IPS-18c (cell line): ENCODE measurements at regions not wholly inside any gene's neighbourhood (a gene's known extent, or its start where the extent isn't known, plus 50 kb on each side); places are given as distances from the start of the nearest gene placed in this dataset.

Source experiments
- H3K4me3 ChIP-seq: 2 replicates; pipeline ENCODE4 v1.7.0; 2013; ENCODE audit warnings: low read depth, mild to moderate bottlenecking, low read length, moderate library complexity; ENCODE audit not compliant: insufficient read depth
- H3K9me3 ChIP-seq: one replicate; pipeline ENCODE4 v1.6.1; 2013; ENCODE audit warnings: mild to moderate bottlenecking, low read length, moderate library complexity; ENCODE audit not compliant: control insufficient read depth, insufficient read depth

DNA sequence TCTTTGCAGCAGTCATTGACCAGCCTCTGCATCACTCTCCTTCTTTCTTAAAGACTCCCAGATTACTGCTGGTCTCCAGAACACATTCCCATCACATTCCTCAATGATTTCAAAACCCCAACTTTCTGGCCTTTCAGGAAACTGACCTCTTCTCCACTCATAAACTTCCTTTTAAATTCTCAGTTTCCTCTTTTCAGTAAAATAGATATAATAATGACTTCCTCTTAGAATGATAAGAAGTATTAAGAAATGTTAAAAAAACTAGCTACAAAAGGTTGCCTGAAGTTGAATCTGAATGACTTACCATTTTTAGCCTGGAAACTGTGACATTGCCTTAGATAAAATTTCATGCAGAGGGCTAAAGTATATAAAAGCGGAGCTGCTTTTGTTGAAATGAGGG lies 239.3 kb downstream of the OGFRL1 start:
- Histone ChIP-seq H3K9me3 (no peaks in the 10 kb centered on the region), H3K4me3 (no peak overlapping the region)

DNA sequence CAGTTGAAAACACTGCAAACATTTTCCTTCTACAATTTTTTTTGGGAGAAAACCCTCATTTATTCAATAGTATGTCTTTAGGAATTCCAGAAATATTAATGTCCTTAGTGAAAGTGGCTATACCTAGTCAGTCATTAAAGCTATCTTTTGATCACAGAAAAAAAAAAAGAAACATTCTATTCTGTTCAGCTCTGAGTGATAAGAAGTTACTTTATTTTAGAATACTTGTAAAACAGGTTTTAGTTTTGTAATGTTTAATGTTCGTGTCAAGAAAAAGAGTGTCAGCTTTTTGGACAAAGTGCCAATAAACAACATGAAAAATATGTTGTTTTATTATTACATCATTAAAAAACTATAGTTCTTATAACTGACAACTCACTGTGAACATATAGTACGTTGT lies 240.4 kb downstream of the OGFRL1 start:
- Histone ChIP-seq H3K4me3 (no peak overlapping the region), H3K9me3 (no peaks in the 10 kb centered on the region)

DNA sequence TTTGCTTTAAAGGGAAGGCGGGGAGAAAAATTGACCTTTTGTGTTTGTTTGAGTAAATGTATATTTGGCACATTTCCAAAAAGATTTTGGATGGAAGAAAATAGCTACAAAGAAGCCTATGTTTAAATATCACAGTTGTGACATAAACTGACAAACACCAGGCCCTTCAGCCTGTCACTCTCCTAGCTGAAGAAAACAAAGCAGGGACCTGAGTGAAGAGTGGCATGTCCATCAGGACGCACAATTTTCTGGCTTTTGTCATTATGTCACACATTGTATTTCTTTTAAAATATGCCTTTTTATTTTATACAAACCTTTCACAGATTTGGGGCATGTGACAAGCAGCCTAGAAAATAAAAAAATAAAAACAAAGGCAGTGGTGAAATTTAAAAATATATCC lies 241.2 kb downstream of the OGFRL1 start:
- no peaks in the 10 kb centered on the region for H3K9me3 ChIP-seq
- no peak overlapping the region for H3K4me3 ChIP-seq

DNA sequence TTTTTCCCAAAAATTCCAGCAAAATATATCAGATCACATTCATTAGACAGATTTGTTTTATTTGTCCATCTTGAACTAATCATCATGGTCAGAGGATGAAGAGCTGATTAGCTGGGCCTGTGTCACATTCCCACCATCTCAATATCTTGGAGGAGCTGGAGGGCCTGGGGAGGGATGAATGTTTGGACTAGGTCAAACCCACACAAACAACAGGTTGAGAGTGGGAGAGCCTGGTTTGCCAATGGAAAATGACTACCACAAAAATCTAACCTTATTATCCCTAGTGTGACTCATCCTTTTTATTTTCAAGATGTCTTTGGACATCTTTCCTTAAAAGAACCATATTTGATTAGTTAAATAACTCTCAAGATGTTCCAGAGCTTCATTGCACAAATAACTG lies 242.4 kb downstream of the OGFRL1 start:
- no peaks in the 10 kb centered on the region for H3K9me3 ChIP-seq

DNA sequence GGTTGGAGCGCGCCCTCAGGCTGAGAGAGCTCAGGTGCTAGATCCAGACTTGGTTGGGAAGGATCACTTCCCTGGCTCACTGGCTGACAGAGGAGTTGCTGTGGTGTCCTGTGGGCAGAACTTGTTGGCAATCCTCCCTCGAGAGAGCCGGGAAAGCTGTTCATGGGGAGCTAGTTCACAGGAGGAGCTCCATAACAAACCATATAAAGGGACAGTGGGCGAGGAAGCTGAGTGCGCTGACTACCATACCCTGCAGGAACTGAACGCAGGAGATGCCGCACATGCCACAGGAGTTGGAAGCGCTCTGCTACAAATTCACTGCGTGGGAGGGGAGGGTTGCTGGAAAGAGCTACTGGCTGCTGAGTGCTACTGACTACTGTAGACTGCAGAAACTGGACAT lies 243.2 kb downstream of the OGFRL1 start:
- no peaks in the 10 kb centered on the region for H3K9me3 ChIP-seq
- no peak overlapping the region for H3K4me3 ChIP-seq

More for the DNA sequence above, 242.4 kb downstream of the OGFRL1 start:
- H3K4me3 ChIP-seq, result no peak overlapping the region

DNA sequence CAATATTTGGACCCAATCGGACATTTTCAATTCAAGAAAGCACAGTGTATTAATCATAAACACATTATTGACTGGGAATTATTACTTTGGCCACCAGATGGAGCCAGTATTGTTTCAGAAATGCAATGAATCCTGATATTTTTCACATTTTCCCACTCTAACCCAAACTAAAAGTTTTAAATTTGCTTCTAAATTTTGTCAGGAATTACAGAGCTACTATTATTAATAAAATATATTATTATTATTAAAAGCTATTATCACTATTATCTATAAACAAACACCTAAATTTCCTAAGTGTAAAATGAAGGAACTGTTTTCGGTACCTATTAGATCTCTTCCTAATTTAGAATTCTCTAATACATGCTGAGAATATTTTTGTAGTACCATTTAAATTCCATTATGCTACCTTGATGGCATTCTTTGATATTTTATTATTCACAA lies 245.3 kb downstream of the OGFRL1 start:
- no peaks in the 10 kb centered on the region for H3K9me3 ChIP-seq
- no peak overlapping the region for H3K4me3 ChIP-seq

DNA sequence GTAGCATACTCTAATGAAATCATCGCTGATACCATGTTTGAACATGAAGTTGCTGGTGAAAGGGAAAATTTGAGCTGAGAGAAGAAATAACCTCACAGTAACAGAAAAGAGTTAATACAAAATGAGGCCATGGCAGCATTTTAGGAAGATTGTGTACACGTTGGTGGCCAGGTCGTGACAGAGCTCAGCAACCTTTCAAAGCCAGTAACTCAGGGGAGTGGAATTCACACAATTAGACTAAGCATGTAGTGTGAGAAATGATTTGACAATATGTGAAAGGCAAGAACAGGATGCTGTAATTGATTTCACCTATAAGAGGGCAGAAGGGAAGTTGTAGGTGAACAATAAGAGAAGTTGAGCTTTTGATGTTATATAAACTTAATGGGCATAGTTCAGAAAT lies 246.3 kb downstream of the OGFRL1 start:
- Histone ChIP-seq H3K4me3 (no peak overlapping the region), H3K9me3 (no peaks in the 10 kb centered on the region)

DNA sequence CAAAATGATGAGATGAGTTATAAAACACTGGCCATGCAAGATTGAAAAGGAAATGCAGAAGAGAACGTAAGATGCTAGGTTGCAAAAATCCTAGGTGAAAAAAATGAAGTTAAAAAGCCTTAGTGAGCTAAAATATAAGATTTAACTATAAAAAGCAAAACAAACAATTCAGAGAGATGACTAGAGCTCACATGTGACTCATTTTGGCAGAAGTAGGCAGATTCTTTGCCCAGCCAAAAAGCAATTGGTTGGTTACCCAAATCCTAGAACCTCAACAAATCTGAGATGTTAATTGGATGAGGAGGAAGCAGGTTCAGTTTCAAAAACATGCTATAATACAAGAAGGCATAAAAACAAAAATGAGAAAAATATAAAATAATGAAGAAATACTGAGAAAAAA lies 249.1 kb downstream of the OGFRL1 start:
- H3K9me3 ChIP-seq, result no peaks in the 10 kb centered on the region
- no peak overlapping the region for H3K4me3 ChIP-seq

DNA sequence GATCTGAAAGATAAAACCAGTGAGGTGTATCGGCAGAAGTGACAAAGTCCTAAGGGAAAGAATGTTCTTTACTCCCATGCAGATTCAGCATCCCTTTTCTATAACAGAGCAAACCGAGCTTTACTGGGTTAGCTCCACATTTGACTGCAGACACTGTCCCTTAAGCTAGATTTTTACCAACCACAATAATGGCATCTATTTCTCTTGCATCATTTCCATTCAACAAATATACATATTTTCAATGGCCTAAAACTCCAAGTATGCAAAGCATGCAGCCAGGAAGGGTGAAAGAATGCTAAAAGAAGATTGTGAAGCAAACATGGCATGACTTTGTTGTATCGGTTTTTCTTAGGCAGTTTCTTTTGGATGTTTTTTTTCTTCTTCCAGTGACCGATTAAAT lies 255.4 kb downstream of the OGFRL1 start:
- no peak overlapping the region for H3K4me3 ChIP-seq
- H3K9me3 ChIP-seq, result peaks cover 2% of the 10 kb centered on the region

DNA sequence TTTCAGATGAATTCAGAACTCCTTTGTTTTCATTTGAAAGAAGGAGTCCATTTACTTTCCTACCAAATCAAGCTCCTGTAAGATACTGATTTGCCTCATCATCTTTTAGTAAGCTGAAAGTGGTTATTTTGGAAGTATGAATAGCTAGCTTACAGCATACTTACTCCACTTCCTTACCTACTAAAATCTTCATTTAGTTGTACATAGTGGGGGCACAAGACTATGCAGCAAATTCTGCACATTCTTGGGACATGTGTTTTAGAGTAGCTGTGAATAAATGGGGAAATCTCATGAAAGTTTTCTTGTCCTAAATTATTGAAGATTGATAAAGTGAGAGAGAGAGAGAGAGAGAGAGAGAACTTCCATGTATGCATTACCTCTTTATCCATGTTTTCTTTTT lies 256.3 kb downstream of the OGFRL1 start:
- no peak overlapping the region for H3K4me3 ChIP-seq
- H3K9me3 ChIP-seq, result peaks cover 2% of the 10 kb centered on the region

DNA sequence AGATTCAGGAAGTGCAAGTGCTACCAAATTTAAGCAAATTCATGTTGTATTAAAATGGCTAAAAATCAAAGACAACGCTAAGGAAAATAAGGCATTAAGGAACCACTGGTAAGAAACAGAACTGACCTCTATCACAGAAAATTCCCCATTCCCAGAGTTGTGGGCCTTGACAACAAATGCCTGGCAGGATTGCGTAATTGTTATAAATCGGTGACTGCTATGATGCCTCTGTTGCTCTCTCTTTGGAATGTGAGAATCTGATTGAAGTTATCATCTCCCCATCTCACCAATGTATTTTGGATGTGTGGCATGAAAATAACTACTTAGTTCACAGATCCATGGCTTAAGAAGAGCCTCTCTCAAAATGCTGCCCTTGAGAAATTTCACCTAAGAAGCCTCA lies 257.3 kb downstream of the OGFRL1 start:
- H3K9me3 ChIP-seq, result peaks cover 2% of the 10 kb centered on the region
- H3K4me3 ChIP-seq, result no peak overlapping the region

DNA sequence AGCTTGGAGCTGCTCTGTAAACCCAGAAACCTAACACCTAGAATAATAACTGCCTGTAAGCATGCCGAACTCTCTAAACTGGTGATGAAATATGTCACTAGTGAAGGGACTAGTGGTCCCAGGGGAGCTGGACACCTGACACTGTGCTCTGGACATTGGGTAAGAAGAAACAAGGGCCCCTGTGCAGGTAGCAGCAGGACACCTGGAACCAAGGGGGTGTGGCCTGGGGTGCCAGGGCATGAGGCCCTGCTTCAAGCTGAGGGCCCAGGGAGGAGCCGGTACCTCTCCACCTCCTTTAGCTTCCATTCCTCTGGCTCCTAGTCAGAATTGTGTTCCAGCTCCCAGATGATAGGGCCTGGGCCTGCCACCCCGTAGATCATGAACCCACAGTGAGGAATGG lies 263.2 kb downstream of the OGFRL1 start:
- Histone ChIP-seq H3K4me3 (no peak overlapping the region), H3K9me3 (peaks cover 14% of the 10 kb centered on the region)

DNA sequence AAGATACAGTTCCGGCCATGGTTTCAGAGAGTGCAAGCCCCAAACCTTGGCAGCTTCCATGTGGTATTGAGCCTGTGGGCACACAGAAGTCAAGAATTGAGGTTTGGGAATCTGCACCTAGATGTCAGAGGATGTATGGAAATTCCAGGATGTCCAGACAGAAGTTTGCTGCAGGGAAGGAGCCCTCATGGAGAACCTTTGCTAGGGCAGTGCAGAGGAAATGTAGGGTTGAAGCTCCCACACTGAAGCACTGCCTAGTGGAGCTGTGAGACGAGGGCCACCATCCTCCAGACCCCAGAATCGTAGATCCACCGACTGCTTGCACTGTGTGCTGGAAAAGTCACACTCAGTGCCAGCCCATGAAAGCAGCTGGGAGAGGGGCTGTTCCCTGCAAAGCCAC lies 267.5 kb downstream of the OGFRL1 start:
- H3K9me3 ChIP-seq, result peaks cover 17% of the 10 kb centered on the region
- no peak overlapping the region for H3K4me3 ChIP-seq

DNA sequence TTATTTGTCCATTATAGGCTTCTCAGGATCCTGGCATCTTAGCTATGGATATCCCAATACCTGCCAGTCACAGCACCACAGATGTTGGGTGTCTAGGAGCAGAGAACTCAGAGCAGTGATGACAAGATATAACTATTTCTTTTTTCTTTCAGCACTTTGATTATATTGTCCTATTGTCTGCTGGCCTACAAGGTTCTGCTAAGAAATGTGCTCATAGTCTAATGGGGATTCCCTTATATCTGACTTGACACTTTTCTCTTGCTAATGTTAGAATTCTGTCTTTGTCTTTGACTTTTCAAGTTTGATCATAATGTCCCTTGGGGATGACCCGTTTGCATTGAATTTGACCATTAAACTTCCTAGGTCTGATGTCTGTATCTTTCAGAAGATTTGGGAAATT lies 270.4 kb downstream of the OGFRL1 start:
- Histone ChIP-seq H3K4me3 (no peak overlapping the region), H3K9me3 (peaks cover 17% of the 10 kb centered on the region)

DNA sequence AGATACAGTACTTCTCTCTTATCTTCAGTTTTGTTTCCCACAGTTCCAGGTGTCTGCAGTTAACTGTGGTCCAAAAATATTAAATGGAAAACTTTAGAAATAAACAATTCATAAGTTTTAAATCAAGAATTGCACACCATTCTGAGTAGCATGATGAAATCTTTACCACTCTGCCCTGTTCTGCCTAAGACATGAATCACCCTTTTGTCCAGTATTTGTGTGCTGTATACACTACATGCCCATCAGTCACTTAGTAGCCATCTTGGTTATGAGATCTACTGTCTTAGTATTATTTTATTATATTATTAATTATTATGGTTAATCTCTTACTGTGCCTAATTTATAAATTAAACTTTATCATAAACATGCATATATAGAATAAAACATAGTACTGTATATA lies 279.0 kb downstream of the OGFRL1 start:
- Histone ChIP-seq H3K4me3 (no peak overlapping the region), H3K9me3 (no peaks in the 10 kb centered on the region)

DNA sequence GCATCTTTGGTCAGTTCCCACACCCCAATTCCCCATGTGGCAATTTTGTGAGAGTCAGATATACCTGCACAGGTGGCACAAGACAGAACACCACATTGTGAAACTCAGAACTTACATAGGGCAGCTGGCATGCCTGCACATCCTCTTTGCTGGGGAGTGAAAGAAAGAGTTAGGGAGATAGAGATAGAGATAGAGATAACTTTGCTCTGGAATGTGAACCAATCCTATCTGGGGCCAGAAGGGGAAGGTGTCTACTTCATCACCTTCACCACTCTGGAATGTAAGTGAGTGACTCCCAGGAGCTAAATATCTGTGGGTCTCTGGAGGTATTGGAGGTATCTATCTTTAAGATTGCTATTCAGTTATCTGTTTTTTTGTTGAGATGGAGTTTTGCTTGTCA lies 289.2 kb downstream of the OGFRL1 start:
- no peak overlapping the region for H3K4me3 ChIP-seq
- H3K9me3 ChIP-seq, result no peaks in the 10 kb centered on the region

DNA sequence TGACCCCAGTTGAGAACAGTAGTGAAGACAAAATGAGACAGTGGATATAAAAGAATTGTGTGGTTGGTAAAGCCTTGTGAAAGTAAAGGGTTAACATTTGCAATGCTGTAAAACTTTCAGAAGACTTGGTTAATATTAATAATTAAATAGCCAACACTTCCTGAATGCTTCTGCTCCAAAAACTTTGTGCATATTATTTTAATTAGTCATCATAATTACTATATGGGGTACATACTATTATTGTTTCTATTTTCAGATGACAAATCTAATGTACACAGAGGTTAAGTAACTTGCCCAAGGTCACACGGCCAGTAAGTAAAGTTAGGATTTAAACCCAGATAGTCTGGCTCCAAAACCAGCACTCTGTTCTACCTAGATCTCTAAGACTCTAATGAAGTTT lies 291.3 kb downstream of the OGFRL1 start:
- H3K9me3 ChIP-seq, result peaks cover 2% of the 10 kb centered on the region
- H3K4me3 ChIP-seq, result no peak overlapping the region

DNA sequence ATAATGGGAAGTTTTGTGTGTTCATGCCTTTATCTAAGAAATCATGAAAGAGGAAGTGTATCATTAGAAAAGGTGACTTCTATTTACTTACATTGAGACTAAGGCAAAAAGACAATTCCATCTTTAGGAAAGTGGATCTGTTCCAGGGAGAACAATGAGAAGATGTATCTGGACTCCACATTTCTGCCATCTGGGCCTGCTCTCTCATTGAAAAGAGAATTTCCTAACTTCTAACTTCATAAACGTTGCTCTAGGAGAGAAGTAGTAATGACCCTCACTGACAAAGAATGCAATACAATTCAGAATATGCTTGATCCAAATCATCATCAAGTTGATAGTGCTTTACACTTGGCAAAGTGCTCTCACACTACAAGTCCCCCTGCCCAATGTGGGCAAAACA lies 294.2 kb downstream of the OGFRL1 start:
- Histone ChIP-seq H3K4me3 (no peak overlapping the region), H3K9me3 (peaks cover 2% of the 10 kb centered on the region)

DNA sequence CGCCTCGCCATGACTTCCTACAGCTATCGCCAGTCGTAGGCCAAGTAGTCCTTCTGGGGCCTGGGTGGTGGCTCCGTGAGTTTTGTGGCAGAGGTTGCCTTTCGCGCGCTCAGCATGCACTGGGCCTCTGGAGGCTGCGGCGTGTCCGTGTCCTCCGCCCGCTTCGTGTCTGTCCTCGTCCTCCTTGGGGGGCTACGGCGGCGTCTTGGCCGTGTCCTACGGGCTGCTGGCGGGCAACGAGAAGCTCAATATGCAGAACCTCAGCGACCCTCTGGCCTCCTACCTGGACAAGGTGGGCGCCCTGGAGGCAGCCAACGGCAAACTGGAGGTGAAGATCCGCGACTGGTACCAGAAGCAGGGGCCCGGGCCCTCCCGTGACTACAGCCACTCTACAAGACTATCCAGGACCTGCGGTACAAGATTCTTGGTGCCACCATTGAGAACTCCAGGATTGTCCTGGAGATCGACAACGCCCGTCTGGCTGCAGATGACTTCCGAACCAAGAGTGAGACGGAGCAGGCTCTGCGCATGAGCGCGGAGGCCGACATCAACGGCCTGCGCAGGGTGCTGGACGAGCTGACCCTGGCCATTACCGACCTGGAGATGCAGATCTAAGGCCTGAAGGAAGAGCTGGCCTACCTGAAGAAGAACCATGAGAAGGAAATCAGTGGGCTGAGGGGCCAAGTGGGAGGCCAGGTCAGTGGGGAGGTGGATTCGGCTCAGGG lies 296.3 kb downstream of the OGFRL1 start:
- peaks cover 2% of the 10 kb centered on the region for H3K9me3 ChIP-seq
- no peak overlapping the region for H3K4me3 ChIP-seq
